HG02610 (cell line): ENCODE measurements at regions not wholly inside any gene's neighbourhood (a gene's known extent, or its start where the extent isn't known, plus 50 kb on each side); places are given as distances from the start of the nearest gene placed in this dataset.

ENCODE experiments used
- ATAC-seq: cut with Tn5 transposase; IDR thresholded peaks from one replicate; pipeline ENCODE4 v1.9.1; 2021; ENCODE audit warnings: mild to moderate bottlenecking, moderate library complexity; ENCODE audit not compliant: unreplicated experiment

DNA sequence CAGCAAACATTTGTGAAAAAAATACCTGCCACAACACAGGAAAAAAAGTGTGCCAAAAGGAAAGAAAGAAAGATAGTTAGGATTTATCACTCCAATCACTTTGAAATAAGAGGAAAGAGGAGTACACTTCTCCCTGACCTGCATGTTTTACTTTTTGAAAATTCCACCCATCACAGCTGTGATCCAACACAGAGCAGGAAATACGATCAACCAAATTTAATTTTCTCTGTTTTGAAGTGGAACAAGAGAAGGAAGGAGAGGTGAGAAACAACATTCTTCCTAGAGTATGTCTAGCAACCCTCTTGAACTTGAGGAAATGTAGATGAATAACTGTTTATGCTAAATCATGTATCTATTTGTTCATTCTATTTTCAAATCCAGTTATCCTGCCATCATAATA, 284.7 kb upstream of the SYT1 start:
- ATAC-seq = no peak

DNA sequence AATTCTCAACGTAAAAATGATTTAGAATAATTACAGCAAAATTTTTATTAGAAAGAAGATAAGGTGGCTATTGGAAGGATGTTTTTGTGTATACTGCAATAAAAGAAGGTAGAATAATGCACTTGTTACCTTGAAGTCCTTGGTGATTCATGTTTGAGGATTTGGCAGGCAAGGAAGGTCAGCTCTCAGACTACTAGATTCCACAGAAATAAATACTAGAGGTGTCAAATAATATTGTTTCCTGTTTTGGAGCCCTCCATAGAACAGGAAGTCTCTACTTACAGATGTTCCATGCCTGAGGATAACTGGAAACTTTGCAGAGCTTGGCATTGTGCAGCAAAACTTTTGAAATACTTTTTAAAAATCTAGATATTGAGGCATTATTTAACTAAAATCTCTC, 284.3 kb upstream of the SYT1 start:
- no peak for ATAC-seq

DNA sequence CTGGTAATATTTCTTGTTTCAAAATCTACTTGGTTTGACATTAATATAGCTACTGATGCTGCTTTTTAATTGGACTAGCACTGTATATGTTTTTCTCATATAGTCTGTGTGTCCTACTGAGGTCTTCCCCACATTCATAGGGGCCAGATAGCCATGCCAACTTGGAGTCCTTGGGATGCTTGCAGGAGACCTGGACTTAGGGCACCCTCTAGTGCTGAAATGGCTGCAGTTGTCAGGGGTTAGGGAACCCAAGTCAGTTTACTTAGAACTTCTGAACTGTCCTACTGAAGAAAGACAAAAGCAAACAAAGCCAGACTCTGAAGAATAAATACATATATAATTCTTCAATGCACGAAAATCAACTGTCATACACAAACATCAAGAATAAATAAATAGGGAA, 279.9 kb upstream of the SYT1 start:
- ATAC-seq = no peak

DNA sequence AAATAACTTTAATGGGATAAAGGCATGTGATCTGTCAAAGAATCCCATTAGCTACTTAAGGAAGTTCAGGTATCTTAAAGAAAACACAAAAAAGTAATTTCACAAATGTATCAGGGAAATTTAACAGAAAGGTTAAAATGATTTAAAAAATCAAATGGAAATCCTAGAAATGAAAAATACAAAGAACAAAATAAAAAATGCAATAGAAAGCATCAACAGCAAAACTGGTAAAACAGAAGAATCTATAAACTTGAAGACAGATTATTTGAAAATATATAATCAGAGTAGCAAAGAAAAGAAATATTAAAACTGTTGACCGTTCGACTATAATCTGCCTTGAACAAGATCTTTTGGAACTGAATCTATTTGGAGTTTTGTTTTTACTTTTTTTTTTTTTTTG, 279.4 kb upstream of the SYT1 start:
- ATAC-seq = no peak

DNA sequence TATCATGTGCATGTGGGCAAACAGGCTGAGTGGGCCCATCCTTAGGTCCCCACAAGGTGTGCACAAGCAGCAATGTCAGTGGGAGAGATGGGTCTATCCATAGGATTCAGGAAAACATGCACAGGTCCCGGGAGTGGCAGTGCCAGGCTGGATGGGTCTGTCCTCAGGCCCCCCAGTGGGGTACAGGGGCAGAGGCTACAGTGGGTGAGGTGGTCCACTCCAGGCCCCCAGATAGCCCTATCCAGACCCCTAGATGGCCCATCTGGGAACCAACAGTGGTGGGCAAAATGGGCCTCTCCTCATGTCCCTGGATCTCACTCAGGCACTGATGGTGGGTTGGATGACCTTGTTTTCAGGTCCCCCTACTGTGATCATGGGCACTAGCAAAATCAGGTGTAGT, 277.8 kb upstream of the SYT1 start:
- no peak for ATAC-seq

DNA sequence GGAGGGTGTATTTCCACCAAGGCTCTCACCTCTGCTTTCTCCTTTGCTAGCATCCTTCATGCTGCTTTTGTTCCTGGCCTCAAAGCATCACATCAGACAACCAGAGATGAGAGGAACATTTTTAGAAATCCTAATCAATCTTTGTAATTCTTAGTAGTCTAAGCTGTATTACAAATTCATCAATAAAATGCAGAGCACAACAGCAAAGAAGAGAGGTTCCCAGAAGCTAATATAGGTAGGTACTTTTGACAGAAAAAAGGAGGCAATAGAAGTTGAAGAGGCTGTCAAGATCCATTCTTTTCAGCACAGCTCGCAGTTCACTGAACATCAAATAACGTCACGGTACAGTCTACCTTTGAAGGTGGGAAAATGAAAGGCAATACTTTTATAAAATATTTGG, 265.2 kb upstream of the SYT1 start:
- no peak for ATAC-seq

DNA sequence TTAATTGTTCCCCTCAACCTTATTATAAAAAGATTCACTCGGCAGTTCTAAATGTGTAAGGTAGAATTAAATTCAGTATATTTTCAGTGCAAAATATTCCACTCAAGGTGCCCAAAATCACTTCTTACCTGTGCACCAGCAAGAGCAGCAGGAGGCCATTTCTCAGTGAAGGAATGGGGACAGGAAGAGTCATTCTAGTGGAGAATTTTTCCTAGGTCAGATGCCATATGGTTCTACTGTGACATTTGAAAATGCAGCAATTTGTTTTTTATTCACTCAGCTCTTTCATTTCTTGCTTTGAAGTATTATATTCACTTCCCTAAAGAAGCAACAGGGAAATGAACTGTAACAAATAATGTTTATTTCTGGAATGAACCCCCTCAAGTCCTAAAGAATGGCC, 264.0 kb upstream of the SYT1 start:
- no peak for ATAC-seq

DNA sequence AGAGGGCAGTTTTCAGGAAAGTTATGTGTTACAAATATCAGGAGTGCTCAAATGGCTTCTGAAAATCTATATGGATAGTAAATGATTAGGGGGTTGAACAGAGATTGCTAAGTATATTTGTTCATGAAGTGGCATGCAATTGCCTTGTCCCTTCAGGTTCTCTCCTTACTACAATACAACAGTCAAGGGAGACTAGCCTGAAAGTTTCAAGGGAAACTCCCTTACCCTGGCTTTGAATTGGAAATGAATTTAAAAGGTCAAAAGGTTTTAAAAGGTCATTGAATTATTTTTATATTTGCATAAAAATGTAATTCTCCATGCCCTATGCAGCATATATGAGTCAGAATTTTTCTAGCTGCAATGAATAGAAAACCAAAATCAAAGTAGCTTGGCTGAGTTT, 253.1 kb upstream of the SYT1 start:
- peak; percentile 44 for ATAC-seq

DNA sequence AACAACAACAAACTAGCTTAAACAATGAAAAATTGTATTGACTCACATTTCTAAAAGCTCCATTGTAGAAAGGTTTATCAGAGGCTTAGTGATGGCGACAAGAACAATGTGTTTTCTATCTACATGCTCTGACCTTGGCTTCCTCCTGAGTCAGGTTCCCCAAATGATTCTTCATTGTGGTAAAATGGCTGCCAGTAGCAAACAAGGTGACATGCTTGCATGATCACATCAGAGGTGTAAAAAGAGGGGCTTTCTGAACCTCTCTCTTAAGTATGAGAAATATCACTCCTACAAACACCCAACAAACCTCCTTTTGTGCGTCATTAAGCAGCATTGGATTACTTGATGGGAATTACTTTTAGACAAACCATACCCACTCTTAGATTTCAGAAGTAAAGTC, 252.4 kb upstream of the SYT1 start:
- peak; percentile 56 for ATAC-seq

DNA sequence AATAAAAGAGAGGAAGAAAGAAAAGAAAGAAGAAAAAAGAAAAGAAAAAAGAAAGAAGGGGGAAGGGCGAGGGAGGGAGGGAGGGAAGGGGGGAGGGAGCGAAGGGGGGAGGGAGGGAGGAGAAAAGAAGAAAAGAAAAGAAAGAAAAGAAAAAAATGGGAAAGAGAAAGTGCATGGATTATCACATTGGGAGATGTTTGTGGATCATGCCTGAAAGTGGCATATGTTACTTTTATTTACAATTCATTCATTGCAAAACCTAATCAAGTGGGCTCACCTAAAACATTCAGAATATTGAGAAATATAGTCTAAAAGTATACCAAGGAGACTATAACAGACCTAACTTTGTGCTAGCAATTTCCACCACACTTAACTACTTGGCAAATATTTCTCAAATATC, 246.9 kb upstream of the SYT1 start:
- no peak for ATAC-seq

DNA sequence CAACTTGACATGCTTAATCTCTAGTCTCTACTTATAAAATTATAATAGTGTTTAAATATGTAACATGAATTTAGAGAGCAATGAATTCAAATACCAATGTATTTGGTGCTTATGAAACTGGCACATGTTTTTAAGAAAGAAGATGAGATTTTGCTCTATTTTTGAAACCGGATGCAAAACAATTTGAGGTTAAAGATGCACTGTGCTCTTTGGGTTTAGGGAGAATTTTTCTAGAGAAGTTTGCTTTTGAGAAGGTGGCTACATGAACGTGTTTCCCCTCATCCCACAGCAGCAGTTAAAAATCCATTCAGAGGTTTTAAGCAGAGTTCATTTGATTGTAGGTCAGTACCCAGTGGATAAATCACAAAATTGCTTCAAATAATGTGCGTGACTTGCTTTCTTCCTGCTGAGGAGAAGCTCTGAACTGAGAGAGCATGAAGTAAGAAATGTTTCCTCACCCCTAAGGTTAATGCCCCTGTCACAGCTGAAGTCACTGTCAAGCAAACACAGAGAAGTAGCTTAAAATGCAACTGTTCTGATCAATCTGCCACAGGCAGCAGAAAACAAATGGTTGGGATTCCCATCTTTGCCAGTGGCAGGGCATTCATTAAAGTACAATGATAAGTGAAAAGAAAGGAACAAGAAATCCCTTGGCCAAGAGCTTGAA, 241.9 kb upstream of the SYT1 start:
- ATAC-seq = no peak

DNA sequence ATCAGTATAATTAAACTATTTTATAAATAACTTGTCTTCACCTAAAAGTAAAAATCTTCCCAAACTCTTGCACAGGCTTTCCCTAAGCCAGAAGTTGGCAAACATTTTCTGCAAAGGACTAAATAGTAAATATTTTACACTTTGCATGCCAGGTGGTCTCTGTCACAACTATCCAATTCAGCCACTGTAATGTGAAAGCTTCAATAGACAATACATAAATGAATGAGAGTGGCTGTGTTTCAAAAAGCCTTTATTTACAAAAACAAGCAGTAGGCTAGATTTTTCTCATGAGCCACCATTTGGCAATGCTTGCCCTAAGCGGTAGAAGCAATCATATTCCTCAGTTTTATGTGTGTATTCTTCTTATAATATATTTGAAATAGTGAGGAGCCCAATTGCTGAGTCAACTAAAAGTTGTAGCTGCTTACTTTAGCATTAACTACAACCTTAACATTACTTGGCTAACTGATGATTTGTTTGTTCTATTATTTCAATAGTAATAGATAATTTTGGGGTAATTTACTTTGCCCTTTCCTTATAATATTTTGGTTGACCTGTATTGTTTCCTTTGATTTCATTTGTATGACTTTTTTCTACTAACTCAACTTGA, 236.0 kb upstream of the SYT1 start:
- no peak for ATAC-seq

DNA sequence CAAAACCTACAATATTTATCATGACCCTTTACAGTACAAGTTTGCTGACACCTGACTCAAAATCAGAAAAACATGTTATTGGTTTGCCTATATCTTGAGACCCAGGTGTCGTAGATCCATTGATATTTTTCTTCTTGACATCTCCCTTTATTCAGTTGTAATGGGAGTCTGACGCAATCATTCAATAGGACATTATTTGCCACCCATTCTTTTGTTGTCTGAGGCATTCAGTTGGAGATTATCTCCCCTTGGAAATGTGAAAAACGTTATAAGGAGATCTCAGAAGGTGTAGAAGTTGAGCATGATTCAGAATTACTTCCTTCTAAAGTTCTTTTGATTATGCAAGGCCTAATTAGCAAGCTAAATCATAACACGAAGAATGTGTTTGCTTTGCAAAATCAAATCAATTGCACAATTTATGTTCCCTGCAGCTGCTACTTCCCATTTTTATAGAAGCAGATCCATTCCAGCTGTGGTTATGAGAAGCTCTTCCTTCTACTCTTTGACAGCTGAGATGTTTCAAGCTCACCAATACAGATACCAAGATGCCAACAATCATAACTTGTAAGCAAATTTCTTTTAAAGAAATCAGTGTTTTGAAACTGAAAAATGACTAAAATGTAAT, 228.2 kb upstream of the SYT1 start:
- no peak for ATAC-seq

DNA sequence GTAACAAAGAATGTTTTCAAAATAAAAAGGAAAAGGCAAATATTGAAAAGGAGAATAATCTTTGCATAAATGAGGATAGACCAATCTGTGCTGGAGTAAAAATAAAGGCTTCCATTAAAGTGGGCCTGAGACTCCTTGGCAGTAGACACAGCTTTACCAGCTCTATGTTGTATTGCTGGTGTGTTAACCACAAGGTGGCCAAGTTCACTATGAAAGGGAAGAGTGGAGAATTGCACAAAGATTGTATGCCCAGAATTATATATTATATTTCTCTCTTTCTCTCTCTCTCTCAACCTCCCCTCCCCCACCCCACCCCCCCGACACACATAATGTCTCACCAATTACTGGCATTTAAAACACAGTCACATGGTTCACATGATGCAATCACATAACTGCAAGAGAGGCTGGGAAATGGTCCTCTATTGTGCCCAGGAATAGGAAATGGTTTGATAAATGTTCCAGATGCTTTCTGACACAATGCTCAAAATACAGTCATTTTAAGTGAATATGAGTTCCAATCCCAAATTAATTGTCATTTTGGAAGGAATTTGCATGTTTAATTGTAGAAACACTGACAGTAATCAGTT, 222.6 kb upstream of the SYT1 start:
- no peak for ATAC-seq

DNA sequence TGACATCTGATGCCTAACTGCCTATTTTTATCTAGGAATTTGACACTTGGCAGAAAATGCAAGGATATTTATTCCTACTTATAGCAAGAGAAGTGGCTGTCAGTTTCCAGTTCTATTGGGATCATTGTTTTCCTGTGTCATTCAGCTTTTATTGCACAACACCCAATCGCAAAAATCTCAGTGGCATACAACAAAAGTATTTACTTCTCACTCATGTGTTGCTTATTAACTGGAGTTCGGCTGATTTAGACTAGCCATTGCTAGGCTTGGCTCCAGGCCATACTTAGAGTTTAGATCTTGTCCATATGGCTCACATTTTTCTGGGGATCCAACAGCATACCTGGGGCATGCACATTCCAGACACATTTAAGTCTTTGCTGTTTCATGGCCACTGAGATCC, 218.6 kb upstream of the SYT1 start:
- ATAC-seq = no peak

DNA sequence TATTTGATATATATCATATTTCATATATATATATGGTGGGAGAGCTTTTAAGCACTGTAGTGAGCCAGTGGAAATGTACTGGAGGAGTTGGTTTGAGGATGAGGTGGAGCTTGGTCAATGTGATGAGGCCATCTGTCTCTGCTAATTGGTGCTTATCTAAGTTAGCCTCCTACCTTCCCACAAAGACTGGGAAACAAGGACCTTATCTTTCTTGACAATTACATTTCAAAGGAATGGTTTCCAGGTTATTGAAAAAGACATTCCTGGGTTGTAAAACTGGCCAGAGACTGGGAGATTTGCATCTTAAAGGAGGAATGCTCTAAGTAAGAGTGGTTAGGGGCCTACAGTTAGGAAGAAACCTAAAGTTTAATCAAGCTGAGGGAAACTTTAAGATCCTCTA, 212.8 kb upstream of the SYT1 start:
- no peak for ATAC-seq

DNA sequence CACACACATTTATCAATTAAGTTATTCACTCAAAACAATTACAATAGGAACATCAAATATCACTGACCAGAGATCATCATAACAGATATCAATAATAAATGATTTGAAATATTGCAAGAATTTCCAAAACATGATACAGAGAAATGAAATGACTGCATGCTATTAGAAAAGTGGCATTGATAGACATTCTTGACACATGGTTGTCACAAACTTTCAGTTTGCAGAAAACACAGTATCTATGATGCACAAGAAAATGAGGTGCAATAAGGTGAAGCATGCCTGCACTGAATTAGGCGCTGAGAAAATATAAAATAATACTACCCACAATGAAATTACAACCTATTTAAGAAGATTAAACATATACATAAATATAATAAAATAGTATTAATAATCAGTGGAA, 198.0 kb upstream of the SYT1 start:
- ATAC-seq = no peak

DNA sequence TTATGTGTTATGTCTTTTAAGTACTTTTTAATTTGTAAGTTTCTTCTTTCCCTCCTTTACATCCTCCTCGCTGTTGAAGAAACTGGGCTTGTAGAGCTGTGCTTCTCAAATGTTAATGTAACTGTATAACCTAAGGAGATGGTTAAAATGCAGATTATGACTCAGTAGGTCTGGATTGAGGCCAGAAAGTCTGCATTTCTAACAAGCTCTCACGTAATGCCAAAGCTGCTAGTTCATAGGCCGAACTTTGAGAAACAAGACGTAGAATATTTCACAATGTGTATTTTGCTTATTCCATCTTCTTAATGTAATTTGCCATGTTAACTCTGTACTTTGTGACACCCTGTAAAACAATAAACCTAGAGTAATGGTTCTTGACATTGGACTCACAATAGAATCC, 193.3 kb upstream of the SYT1 start:
- no peak for ATAC-seq

DNA sequence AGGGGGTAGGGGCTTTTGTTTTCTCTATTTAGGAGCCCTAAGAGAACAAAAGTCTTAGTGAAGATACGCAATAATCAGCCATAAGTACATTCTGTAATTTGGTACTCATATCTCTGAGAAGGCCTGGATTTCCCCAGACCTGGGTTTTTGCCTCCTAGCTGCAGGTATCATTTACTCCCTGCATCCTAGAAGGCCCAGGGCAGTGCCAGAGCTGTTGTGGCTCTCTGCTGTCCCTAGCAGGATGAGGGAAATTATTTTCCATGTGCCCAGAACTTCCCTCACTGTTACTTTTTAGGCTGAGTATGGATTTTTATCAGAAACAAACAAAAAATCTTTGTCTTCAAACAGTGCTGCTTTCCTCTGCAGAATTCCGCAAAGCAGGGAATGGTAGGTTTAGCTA, 192.5 kb upstream of the SYT1 start:
- no peak for ATAC-seq

DNA sequence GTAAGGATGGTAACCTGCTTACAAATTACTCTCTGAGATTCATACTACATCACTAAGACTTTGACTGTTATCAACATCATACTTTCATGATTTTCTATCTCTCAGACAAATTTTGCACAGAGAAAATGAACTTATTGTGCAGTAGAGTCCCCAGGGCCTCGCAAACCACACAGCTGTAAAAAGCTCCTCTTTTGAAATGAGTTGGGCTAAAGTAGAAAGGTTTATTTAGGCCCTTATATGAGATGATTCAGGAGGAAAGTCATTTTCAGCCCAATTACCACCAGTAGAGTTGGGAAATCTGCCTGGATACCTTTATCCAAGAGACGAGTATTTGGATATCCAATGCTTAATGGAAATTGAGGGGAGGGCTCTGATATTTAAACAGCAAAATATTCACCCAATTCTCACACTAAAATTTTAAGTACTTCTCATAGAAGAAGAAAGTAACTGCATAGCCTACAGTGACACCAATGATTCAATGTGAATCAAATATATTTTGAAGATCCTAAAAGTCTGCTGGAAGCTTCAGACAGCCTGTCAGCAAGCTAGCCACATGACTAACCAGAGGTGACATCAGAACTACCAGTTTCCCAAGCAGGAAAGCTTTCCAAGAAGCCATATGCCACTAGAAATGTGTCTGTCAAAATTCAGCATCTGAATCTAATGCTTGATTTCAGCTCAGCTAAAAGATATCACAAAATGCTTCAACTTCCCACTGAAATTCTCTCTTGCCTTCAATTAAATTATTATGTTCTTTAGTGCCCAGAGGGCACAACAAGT, 190.1 kb upstream of the SYT1 start:
- ATAC-seq = no peak

DNA sequence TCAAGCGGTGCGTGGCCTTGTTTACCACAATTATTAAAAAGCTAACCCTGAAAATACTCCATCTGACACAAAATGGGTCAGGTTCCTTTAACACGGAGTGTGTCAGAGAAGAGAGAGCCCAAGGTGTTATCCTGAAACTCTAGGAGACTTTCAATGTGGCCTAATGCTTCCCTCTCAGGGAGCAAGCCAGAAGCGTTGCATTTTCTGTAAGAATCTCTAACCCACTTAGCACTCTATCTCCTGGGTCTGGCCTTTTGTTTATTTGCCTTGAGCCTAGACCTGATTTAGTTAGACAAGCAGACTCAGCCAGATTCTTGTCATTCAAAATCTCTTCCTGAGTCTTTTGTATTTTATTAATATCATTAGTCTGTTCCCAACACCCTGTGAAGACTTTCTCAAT, 184.0 kb upstream of the SYT1 start:
- ATAC-seq = no peak

DNA sequence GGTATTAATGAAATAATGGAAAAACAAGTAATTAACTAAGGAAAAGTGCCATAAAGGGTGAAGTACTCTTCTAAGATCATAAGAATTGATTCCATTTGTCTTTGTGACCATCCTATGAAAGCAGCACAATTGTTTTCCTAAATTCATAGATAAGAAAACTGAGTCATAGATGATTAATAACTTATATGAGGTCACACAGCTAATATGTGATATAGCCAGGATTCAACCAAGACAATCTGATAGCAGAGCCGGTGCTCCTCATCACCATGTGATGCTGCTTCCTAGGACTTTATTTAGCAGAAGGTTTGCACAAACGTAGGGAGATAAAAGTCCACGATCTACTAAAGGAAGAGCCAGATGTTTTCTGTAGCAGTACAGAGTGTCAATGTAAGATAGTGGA, 181.5 kb upstream of the SYT1 start:
- no peak for ATAC-seq
